ENCODE measurements at regions not wholly inside any gene's neighbourhood (a gene's known extent, or its start where the extent isn't known, plus 50 kb on each side); places are given as distances from the start of the nearest gene placed in this dataset.

DNA sequence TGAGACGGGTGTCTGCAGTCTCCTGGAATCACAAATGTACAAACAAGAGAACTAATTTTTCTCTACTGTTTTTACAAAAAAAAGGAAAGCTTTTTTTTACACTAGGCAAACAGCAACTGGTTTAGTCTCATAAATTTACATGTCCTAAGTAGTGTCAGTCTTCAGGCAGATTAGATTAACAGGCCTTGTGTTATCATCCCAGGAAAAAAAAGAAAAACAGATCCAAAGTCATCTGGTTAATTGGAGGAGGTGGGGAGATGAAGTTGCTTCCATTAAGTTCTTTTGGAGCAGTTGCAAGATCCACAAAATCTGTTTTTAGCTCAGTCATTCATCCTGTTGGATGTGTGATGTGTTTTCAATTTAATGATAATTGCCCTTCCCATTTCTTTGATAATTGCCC is 363.5 kb upstream of the ADGRL2 start:
- no peak overlapping the region for H3K4me3 ChIP-seq (ENCODE audit: low read depth, low read length)
- DNase-seq (ENCODE audit: low read depth), result no peak
- TF ChIP-seq, protein P1, sequence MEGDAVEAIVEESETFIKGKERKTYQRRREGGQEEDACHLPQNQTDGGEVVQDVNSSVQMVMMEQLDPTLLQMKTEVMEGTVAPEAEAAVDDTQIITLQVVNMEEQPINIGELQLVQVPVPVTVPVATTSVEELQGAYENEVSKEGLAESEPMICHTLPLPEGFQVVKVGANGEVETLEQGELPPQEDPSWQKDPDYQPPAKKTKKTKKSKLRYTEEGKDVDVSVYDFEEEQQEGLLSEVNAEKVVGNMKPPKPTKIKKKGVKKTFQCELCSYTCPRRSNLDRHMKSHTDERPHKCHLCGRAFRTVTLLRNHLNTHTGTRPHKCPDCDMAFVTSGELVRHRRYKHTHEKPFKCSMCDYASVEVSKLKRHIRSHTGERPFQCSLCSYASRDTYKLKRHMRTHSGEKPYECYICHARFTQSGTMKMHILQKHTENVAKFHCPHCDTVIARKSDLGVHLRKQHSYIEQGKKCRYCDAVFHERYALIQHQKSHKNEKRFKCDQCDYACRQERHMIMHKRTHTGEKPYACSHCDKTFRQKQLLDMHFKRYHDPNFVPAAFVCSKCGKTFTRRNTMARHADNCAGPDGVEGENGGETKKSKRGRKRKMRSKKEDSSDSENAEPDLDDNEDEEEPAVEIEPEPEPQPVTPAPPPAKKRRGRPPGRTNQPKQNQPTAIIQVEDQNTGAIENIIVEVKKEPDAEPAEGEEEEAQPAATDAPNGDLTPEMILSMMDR (conservative IDR thresholded peaks at IDR 0.05; ENCODE audit: low read depth, low read length), result no peak

DNA sequence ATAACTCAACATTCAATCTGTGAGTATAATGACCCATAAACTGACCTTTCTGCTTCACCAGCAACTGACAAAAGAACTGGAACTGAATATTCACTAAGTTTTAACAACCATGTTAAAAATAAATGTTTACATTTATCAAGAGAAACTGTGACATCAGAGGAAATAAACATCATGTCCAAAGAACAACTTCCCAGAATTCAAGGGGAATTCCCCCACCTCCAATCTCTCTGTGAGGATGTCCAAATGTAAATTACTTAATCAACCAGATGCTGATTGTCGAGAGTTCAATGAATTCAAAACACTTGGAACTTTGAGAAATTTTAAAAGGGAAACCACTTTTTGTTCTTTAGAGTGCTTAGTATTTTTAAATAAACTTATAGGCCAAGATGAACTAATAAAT is 365.6 kb upstream of the ADGRL2 start:
- TF ChIP-seq, protein P1 (conservative IDR thresholded peaks at IDR 0.05; ENCODE audit: low read depth, low read length), result no peak
- no peak overlapping the region for H3K4me3 ChIP-seq (ENCODE audit: low read depth, low read length)
- DNase-seq (ENCODE audit: low read depth), result no peak

DNA sequence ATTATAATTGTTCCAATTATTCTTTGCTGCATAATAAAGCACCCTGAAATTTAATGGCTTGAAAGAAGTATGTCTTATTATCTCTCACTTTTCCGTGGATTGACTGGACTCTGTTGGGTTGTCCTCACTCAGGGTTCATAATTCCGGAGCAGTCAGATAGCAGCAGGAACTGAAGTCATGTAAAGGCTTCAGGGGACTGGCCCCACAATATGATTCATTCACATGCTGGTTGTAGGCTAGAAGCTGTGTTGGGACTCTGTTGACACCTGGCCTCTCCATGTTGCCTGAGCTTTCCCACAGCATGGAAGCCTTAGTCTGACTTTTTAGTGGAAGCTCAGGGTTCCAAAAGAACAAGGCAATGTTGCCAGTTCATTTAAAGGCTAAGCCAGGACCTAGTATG is 367.1 kb upstream of the ADGRL2 start:
- no peak overlapping the region for H3K4me3 ChIP-seq (ENCODE audit: low read depth, low read length)
- no peak for DNase-seq (ENCODE audit: low read depth)
- TF ChIP-seq, protein P1 (conservative IDR thresholded peaks at IDR 0.05; ENCODE audit: low read depth, low read length), result no peak

DNA sequence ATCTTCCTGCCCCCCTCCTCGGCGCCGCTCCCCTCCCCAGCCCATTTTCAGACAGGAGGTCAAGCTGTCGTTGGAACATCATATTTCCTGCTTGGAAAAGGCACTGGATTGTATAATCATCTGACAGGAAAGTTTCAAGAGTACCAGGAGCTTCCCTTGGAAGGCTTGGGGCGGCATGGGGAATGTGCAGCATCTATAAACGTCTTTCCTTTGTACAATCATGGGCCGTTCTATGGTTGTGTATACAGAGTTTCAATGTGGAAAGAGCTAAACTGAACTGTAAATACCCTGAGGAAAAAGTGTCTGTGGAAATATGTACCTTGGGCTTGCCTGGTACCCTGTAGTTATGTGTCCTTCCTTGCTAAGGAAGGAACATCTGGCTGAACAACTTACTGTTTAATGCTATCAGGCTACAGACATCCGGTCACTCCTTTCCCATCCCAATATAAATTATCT is 368.1 kb upstream of the ADGRL2 start:
- no peak overlapping the region for H3K4me3 ChIP-seq (ENCODE audit: low read depth, low read length)
- no peak for DNase-seq (ENCODE audit: low read depth)
- TF ChIP-seq, protein P1 (conservative IDR thresholded peaks at IDR 0.05; ENCODE audit: low read depth, low read length), result no peak

DNA sequence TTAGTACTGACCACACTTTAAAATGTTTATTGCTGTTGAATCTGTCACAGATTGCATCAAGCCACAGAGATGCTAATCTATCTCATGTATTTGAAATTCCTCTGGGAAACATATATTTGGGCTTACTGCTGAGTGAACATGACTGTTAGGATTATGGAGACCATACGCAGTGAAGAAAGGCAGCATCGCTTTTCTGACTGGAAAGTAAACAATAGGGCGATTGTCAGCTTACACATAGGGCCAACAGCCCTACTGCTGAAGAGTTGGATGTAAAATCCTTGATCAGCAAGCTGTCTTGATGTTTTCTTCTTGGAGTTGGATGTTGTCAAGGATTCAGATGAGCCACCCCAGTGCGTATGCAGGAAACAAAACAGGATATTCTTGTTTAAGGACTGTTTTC is 368.7 kb upstream of the ADGRL2 start:
- no peak overlapping the region for H3K4me3 ChIP-seq (ENCODE audit: low read depth, low read length)
- TF ChIP-seq, protein P1 (conservative IDR thresholded peaks at IDR 0.05; ENCODE audit: low read depth, low read length), result no peak
- DNase-seq (ENCODE audit: low read depth), result no peak

DNA sequence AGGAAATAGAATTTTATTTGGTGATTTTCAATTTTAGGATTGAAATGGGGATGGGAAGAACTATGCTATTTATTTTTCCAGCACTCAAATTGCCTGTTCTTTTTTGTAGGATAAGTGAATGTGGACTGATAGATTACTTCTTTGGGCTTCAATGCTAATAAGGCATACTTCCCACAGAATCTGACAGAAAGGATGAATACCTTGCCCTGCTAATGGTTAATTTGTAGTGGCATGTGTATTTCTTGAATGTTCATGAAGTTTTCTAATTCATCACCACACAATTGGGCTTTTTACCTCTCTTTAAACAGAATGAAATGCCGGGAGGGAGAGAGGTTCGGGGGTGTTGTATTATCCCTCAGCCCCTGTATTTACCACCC is 369.1 kb upstream of the ADGRL2 start:
- no peak for DNase-seq (ENCODE audit: low read depth)
- TF ChIP-seq, protein P1 (conservative IDR thresholded peaks at IDR 0.05; ENCODE audit: low read depth, low read length), result no peak
- H3K4me3 ChIP-seq (ENCODE audit: low read depth, low read length), result no peak overlapping the region

DNA sequence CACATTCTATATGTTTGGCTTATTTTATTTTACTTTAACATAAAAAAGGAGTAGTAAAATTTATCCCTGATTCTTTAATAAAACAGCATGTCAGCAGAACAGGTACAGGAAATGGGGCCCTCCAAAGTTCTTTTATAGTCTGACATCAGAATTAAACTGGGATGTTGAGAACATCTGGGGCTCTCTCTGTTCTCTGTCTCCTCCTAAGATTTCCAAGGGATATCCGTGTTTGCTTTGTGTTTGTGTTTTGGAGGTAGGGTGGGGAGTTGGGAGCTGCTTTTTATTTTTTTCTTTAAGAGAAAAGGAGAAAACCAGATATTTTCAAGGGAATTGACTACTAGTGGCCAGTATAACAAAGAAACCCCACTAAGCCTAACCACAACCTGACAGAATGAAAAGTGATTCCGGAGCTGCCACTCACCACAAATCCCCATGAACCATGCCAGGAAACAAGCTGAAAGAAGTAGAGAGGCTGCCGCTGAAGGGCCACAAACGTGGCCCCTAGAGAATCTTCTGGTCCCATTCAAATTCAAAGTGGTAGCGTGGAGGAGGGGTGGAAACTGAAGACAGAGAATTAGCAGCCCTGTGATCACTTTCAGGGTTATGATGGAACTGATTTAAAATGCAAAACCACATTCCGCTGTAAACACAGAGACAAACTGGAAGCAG is 369.6 kb upstream of the ADGRL2 start:
- TF ChIP-seq, protein P1 (conservative IDR thresholded peaks at IDR 0.05; ENCODE audit: low read depth, low read length), result no peak
- H3K4me3 ChIP-seq (ENCODE audit: low read depth, low read length), result no peak overlapping the region
- DNase-seq (ENCODE audit: low read depth), result no peak

Measured in epithelial cell of proximal tubule (primary cell).